ENCODE measurements at regions not wholly inside any gene's neighbourhood (a gene's known extent, or its start where the extent isn't known, plus 50 kb on each side); places are given as distances from the start of the nearest gene placed in this dataset.

DNA sequence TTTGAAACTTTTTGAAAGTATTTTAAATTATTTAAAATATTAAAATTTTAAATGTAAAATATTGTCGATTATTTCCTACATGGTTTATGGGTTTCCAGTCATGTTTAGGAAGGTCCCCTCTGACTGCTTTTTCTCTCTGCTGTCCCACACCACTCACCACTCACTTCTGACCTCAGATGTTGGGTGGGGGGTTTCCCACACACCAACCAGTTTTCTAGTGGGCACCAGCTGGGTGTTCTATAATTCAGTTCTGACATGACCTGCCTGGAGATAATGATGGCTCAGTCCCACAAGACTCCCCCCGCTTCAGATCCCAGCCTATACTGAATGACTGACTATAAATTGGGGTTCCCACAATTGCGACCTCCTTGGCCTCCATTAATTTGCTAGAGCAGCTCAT lies 310.4 kb downstream of the GADD45G start:
- Mint-ChIP-seq H3K27me3 (peaks cover 18% of the 10 kb centered on the region), H3K4me1 (ENCODE audit: low read depth) (peaks cover 5% of the 10 kb centered on the region), H3K9me3 (no peaks in the 10 kb centered on the region), H3K4me3 (no peak overlapping the region), H3K27ac (no peak overlapping the region), H3K36me3 (ENCODE audit: low read depth) (no peaks in the 10 kb centered on the region)
- ATAC-seq (ENCODE audit: poor library complexity) (no peak), DNase-seq (no peak)
- H3K36me3 ChIP-seq (ENCODE audit: insufficient read depth, low read length) = no peaks in the 10 kb centered on the region
- TF ChIP-seq, protein P1, sequence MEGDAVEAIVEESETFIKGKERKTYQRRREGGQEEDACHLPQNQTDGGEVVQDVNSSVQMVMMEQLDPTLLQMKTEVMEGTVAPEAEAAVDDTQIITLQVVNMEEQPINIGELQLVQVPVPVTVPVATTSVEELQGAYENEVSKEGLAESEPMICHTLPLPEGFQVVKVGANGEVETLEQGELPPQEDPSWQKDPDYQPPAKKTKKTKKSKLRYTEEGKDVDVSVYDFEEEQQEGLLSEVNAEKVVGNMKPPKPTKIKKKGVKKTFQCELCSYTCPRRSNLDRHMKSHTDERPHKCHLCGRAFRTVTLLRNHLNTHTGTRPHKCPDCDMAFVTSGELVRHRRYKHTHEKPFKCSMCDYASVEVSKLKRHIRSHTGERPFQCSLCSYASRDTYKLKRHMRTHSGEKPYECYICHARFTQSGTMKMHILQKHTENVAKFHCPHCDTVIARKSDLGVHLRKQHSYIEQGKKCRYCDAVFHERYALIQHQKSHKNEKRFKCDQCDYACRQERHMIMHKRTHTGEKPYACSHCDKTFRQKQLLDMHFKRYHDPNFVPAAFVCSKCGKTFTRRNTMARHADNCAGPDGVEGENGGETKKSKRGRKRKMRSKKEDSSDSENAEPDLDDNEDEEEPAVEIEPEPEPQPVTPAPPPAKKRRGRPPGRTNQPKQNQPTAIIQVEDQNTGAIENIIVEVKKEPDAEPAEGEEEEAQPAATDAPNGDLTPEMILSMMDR (IDR thresholded peaks at IDR 0.05) = no peak
- intact Hi-C loops (cut with DNase I, micrococcal nuclease) = no loop called here
- H3K4me3 ChIP-seq (ENCODE audit: low read length) = no peak overlapping the region
- ChIA-PET POLR2A (no interaction called here), CTCF (no interaction called here)
- no peaks in the 10 kb centered on the region for H3K9me3 ChIP-seq (ENCODE audit: control insufficient read depth in 1 of 2, insufficient read depth in 1 of 2, low read length in 2 of 2)
- no peaks in the 10 kb centered on the region for H3K4me1 ChIP-seq (ENCODE audit: insufficient read depth, low read length)
- H3K27ac ChIP-seq (ENCODE audit: low read depth in 1 of 2, low read length in 2 of 2) = no peak overlapping the region
- H3K27me3 ChIP-seq (ENCODE audit: control insufficient read depth in 1 of 2, insufficient read depth in 2 of 2, low read length in 2 of 2) = no peaks in the 10 kb centered on the region

DNA sequence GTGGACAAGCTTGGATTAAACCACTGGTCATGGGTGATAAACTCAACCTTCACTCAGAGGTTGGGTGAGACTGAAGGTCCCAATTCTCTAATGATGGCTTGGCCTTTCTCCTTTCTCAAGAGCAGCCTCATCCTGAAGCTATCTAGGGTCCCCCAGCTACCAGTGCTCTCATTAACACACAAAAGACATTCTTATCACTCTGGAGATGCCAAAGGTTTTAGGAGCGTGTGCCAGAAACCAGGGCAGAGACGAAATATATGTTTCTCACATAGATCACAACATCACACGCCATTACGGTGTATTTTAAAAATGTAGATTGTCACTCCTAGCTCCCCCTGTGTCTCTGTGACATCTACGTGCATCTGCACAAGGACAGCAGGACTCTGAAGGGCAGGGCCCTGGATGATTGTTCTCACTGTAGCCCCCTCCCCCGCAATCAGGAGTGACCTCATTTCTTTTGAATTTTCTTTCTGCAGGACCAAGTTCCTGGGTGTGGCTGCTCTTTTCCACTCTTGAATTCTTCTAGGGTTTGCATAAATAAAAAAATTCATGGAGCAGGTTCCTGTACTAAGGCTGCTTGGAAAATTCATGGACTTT lies 311.3 kb downstream of the GADD45G start:
- intact Hi-C loops (cut with DNase I, micrococcal nuclease) = no loop called here

DNA sequence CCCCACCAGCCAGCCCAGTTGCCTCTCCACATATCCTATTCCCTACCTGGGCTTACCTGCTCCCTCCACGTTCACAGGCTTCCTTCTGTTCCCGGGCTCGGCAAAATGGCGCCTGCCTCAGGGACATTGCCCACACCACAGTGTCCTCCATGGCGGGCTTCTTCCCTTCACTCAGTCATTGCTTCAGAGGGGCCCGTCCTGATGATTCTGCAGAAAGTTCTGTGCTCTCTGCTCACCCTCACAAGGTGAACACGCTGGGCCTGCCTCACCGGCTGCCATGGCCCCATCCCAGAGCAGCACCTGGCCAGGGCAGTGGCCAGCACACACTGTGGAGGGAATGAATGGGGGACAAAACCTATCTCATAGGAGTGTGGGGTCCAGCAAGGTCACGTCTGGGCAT lies 313.0 kb downstream of the GADD45G start:
- Histone ChIP-seq H3K9me3 (ENCODE audit: control insufficient read depth in 1 of 2, insufficient read depth in 1 of 2, low read length in 2 of 2) (no peaks in the 10 kb centered on the region), H3K27ac (ENCODE audit: low read depth in 1 of 2, low read length in 2 of 2) (no peak overlapping the region), H3K4me1 (ENCODE audit: insufficient read depth, low read length) (no peaks in the 10 kb centered on the region), H3K27me3 (ENCODE audit: control insufficient read depth in 1 of 2, insufficient read depth in 2 of 2, low read length in 2 of 2) (no peaks in the 10 kb centered on the region), H3K4me3 (ENCODE audit: low read length) (no peak overlapping the region), H3K36me3 (ENCODE audit: insufficient read depth, low read length) (no peaks in the 10 kb centered on the region)
- no peak overlapping the region for H3K27ac Mint-ChIP-seq
- POLR2A ChIA-PET = no interaction called here
- H3K27me3 Mint-ChIP-seq = peaks cover 22% of the 10 kb centered on the region
- no peak overlapping the region for H3K4me3 Mint-ChIP-seq
- DNase-seq (no peak), ATAC-seq (ENCODE audit: poor library complexity) (no peak)
- H3K4me1 Mint-ChIP-seq (ENCODE audit: low read depth) = peaks cover 5% of the 10 kb centered on the region
- no peaks in the 10 kb centered on the region for H3K9me3 Mint-ChIP-seq
- TF ChIP-seq, protein P1 (IDR thresholded peaks at IDR 0.05) = no peak
- no peaks in the 10 kb centered on the region for H3K36me3 Mint-ChIP-seq (ENCODE audit: low read depth)
- intact Hi-C loops (cut with DNase I, micrococcal nuclease) = no loop called here
- CTCF ChIA-PET = no interaction called here

More for the DNA sequence above, 311.3 kb downstream of the GADD45G start:
- Mint-ChIP-seq H3K27me3 (peaks cover 22% of the 10 kb centered on the region), H3K9me3 (no peaks in the 10 kb centered on the region), H3K4me1 (ENCODE audit: low read depth) (peaks cover 5% of the 10 kb centered on the region), H3K36me3 (ENCODE audit: low read depth) (no peaks in the 10 kb centered on the region), H3K4me3 (no peak overlapping the region), H3K27ac (no peak overlapping the region)
- POLR2A ChIA-PET = no interaction called here
- Histone ChIP-seq H3K36me3 (ENCODE audit: insufficient read depth, low read length) (no peaks in the 10 kb centered on the region), H3K27me3 (ENCODE audit: control insufficient read depth in 1 of 2, insufficient read depth in 2 of 2, low read length in 2 of 2) (no peaks in the 10 kb centered on the region), H3K4me1 (ENCODE audit: insufficient read depth, low read length) (no peaks in the 10 kb centered on the region), H3K4me3 (ENCODE audit: low read length) (no peak overlapping the region), H3K9me3 (ENCODE audit: control insufficient read depth in 1 of 2, insufficient read depth in 1 of 2, low read length in 2 of 2) (no peaks in the 10 kb centered on the region), H3K27ac (ENCODE audit: low read depth in 1 of 2, low read length in 2 of 2) (no peak overlapping the region)
- CTCF ChIA-PET = interaction anchor here (0.9 kb wide), 1 partner anchor 313 kb away, joined by 3 read pairs; no protein-coding TSS in a partner anchor
- ATAC-seq (ENCODE audit: poor library complexity) (no peak), DNase-seq (no peak)
- TF ChIP-seq, protein P1 (IDR thresholded peaks at IDR 0.05) = no peak

All from CD4-positive, alpha-beta T cell (primary cell).